ENCODE measurements at regions not wholly inside any gene's neighbourhood (a gene's known extent, or its start where the extent isn't known, plus 50 kb on each side); places are given as distances from the start of the nearest gene placed in this dataset.

DNA sequence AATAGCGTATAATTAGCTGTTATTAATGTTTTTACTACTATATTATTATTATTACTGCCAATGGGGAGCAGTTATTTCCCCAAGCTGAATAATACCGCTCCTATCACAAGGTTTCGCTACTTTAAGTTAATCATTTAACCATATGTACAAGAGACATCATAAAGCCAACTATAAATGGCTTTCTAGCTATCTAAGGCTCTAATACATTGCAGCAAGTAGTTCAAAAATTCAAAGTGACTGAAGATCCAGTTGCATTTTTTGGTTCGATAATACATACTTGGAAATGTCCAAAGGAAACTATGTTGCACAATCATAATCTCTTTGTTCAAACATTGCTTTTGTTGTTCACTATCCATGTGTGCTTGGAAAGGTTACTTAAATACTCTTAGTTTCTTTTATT is 952.0 kb upstream of the MBL2 start:
- TF ChIP-seq, protein P1, sequence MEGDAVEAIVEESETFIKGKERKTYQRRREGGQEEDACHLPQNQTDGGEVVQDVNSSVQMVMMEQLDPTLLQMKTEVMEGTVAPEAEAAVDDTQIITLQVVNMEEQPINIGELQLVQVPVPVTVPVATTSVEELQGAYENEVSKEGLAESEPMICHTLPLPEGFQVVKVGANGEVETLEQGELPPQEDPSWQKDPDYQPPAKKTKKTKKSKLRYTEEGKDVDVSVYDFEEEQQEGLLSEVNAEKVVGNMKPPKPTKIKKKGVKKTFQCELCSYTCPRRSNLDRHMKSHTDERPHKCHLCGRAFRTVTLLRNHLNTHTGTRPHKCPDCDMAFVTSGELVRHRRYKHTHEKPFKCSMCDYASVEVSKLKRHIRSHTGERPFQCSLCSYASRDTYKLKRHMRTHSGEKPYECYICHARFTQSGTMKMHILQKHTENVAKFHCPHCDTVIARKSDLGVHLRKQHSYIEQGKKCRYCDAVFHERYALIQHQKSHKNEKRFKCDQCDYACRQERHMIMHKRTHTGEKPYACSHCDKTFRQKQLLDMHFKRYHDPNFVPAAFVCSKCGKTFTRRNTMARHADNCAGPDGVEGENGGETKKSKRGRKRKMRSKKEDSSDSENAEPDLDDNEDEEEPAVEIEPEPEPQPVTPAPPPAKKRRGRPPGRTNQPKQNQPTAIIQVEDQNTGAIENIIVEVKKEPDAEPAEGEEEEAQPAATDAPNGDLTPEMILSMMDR (IDR thresholded peaks at IDR 0.05) = no peak
- no peak for TF ChIP-seq POLR2A (IDR thresholded peaks at IDR 0.05)
- no peak overlapping the region for H3K4me3 ChIP-seq (ENCODE audit: low read depth, poor library complexity, severe bottlenecking)
- intact Hi-C loops (cut with DNase I; ENCODE audit: low total_unique reads) = no loop called here
- 87 to 89% methylated on average over 4 of the region's 4 CpGs for WGBS, 2 donors
- no peak for DNase-seq (ENCODE audit: low spot score in 2 of 2)

DNA sequence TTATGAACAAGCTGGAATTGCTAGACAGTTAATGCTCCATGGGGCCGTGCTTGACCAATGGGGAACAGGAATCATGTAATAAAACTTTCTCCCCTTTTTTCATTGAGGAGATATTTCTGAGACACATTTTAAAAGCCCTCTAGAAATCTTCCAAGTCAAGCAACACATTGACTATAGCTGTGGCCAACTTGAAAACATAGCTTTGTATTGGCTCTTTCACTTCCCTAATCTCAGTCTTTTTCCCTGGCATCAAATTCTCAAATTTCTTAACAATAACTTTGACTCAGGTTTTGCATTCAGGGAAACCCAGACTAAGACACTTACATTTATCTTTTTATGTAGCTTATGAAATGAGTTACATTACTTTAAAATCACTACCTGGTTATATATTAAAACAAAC is 947.1 kb upstream of the MBL2 start:
- TF ChIP-seq, protein P1 (IDR thresholded peaks at IDR 0.05) = no peak
- TF ChIP-seq POLR2A (IDR thresholded peaks at IDR 0.05) = no peak
- intact Hi-C loops (cut with DNase I; ENCODE audit: low total_unique reads) = no loop called here
- no peak overlapping the region for H3K4me3 ChIP-seq (ENCODE audit: low read depth, poor library complexity, severe bottlenecking)
- DNase-seq (ENCODE audit: low spot score in 2 of 2) = no peak
- WGBS, 2 donors = 80 to 83% methylated on average over 1 of the region's 1 CpG

DNA sequence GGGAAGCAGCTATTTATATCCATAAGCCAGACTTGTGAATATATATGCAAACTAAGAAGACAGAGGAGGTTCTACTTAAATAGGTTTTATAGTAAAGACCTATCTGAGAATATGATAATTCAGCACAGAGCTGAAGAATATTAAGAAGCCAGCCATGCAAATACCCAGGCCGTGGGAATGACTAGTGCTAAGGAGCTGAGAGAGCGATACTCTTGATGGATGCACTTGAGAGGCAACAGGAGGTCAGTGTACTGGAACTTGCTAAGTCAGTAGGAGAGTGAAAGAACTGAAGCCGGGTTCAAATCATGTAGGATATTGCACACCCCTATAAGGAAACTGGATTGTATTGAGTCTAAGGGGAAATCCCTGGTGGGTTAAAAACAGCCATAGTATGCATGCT is 943.6 kb upstream of the MBL2 start:
- TF ChIP-seq, protein P1 (IDR thresholded peaks at IDR 0.05) = no peak
- no peak for TF ChIP-seq POLR2A (IDR thresholded peaks at IDR 0.05)
- intact Hi-C loops (cut with DNase I; ENCODE audit: low total_unique reads) = no loop called here
- DNase-seq (ENCODE audit: low spot score in 2 of 2) = no peak
- WGBS, 2 donors = 85 to 86% methylated on average over 3 of the region's 3 CpGs
- H3K4me3 ChIP-seq (ENCODE audit: low read depth, poor library complexity, severe bottlenecking) = no peak overlapping the region

DNA sequence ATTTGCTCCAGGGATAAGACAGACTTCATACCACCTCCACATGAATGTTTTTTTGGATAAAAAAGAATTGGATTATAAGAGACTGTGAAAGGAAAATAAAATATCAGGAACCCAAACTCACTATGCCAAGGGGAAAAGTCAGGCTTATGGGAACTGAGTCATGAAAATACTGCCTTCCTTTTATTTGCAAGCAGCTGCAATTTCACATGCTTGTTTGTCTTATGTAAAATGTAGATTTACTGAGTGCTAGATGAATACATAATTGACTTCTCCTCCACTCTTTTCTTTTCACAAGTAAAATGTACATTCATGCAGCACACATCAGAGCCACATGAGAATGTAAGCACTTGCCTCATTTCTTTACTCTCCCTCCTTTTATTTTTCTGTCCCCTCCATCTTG is 940.8 kb upstream of the MBL2 start:
- DNase-seq (ENCODE audit: low spot score in 2 of 2) = no peak
- H3K4me3 ChIP-seq (ENCODE audit: low read depth, poor library complexity, severe bottlenecking) = no peak overlapping the region
- intact Hi-C loops (cut with DNase I; ENCODE audit: low total_unique reads) = no loop called here
- TF ChIP-seq, protein P1 (IDR thresholded peaks at IDR 0.05) = no peak
- no peak for TF ChIP-seq POLR2A (IDR thresholded peaks at IDR 0.05)

DNA sequence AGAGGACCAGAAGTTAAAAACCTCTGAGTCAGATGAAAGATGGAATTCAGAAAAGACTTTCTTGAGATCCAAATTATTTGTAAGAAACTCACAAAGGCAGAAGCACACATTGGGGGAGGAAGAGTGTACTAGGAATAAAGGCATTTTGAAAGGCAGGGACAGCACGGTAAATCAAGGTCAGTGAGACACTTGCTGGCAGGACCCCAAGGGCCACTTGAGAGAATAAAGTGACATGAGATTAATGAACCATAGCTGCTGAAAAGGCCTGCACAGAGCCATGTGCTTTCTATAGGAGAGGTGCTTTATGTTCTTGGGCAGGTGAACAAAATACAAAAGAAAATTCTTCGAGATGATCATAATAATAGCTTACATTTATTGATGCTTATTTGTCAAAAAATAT is 929.9 kb upstream of the MBL2 start:
- intact Hi-C loops (cut with DNase I; ENCODE audit: low total_unique reads) = no loop called here
- TF ChIP-seq POLR2A (IDR thresholded peaks at IDR 0.05) = no peak
- TF ChIP-seq, protein P1 (IDR thresholded peaks at IDR 0.05) = no peak
- WGBS, 2 donors = 85 to 87% methylated on average over 2 of the region's 2 CpGs
- no peak overlapping the region for H3K4me3 ChIP-seq (ENCODE audit: low read depth, poor library complexity, severe bottlenecking)
- DNase-seq (ENCODE audit: low spot score in 2 of 2) = no peak

DNA sequence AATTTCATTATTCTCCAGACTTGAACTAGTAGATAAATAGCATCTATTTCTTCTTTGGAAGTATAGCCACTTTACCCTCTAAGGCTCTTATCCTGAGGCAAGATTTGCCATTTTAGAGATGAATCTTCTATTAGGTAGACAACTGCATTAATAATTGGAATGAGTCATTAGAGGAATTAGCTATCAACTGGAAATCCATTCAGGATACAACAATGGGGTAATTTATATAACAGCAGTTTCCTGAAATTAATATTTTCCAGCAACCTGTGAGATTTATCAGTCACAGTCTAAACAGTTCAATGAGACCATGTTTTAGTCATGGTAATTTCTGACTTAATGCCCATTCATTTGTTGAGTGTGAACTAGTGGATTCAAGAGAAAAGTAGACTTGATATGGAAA is 928.6 kb upstream of the MBL2 start:
- TF ChIP-seq, protein P1 (IDR thresholded peaks at IDR 0.05) = no peak
- TF ChIP-seq POLR2A (IDR thresholded peaks at IDR 0.05) = no peak
- no peak for DNase-seq (ENCODE audit: low spot score in 2 of 2)
- H3K4me3 ChIP-seq (ENCODE audit: low read depth, poor library complexity, severe bottlenecking) = no peak overlapping the region
- intact Hi-C loops (cut with DNase I; ENCODE audit: low total_unique reads) = no loop called here
